ENCODE measurements at regions not wholly inside any gene's neighbourhood (a gene's known extent, or its start where the extent isn't known, plus 50 kb on each side); places are given as distances from the start of the nearest gene placed in this dataset.
A peak's percentile ranks its signal among the peaks of the same experiment; 100 is the strongest.

- H3K27ac ChIP-seq (ENCODE audit: extremely low read depth, low read depth, low read length): no peak overlapping the region
- H3K9me3 ChIP-seq (ENCODE audit: control insufficient read depth, insufficient read depth, low read depth, low read length): no peaks in the 10 kb centered on the region
- ChIA-PET CTCF (no interaction called here), POLR2A (no interaction called here)
- no peak overlapping the region for H3K4me3 ChIP-seq (ENCODE audit: low read depth, low read length)
- TF ChIP-seq MYNN (tag by site-specific recombination; IDR thresholded peaks at IDR 0.05; ENCODE audit: borderline replicate concordance): no peak
- peak; percentile 76; the same call in 1 of the 2 replicates for TF ChIP-seq TCF7L2 (IDR thresholded peaks at IDR 0.05; ENCODE audit: borderline replicate concordance, low read depth, low read length)
- no peak for TF ChIP-seq ZNF394 (tag by site-specific recombination; IDR thresholded peaks at IDR 0.05; ENCODE audit: borderline replicate concordance)
- H3K36me3 ChIP-seq (ENCODE audit: control insufficient read depth in 2 of 2, insufficient read depth in 1 of 2, low read length in 2 of 2): no peaks in the 10 kb centered on the region
- no peaks in the 10 kb centered on the region for H3K4me1 ChIP-seq (ENCODE audit: control insufficient read depth, insufficient read depth, low read length)
These were observed 136.6 kb downstream of the LYPLAL1 start for GRCh38 chr1:219310181-219310728.

- H3K4me1 ChIP-seq (ENCODE audit: control insufficient read depth, insufficient read depth, low read length): no peaks in the 10 kb centered on the region
- POLR2A ChIA-PET: no interaction called here
- H3K9me3 ChIP-seq (ENCODE audit: control insufficient read depth, insufficient read depth, low read depth, low read length): no peaks in the 10 kb centered on the region
- TF ChIP-seq ZNF747 (tag by site-specific recombination; IDR thresholded peaks at IDR 0.05) (no peak), ZNF362 (tag by site-specific recombination; IDR thresholded peaks at IDR 0.05) (no peak), ZNF585B (tag by site-specific recombination; IDR thresholded peaks at IDR 0.05) (peak; percentile 75), GFI1B (tag by site-specific recombination; IDR thresholded peaks at IDR 0.05) (no peak), SETDB1 (IDR thresholded peaks at IDR 0.05; ENCODE audit: insufficient read length, low read length) (no peak)
- H3K4me3 ChIP-seq (ENCODE audit: low read depth, low read length): no peak overlapping the region
- no peak overlapping the region for H3K27ac ChIP-seq (ENCODE audit: extremely low read depth, low read depth, low read length)
- no peaks in the 10 kb centered on the region for H3K36me3 ChIP-seq (ENCODE audit: control insufficient read depth in 2 of 2, insufficient read depth in 1 of 2, low read length in 2 of 2)
- CTCF ChIA-PET: no interaction called here
These were observed 134.7 kb downstream of the LYPLAL1 start for GRCh38 chr1:219308367-219308766.

- CTCF ChIA-PET: interaction anchor here (1.4 kb wide), 1 partner anchor 81 kb away, joined by 9 read pairs; no protein-coding TSS in a partner anchor
- H3K4me1 ChIP-seq (ENCODE audit: control insufficient read depth, insufficient read depth, low read length): no peaks in the 10 kb centered on the region
These were observed 130.8 kb downstream of the LYPLAL1 start for GRCh38 chr1:219304227-219305226.

More at GRCh38 chr1:219304227-219305226, 130.8 kb downstream of the LYPLAL1 start:
- POLR2A ChIA-PET: no interaction called here
- Histone ChIP-seq H3K9me3 (ENCODE audit: control insufficient read depth, insufficient read depth, low read depth, low read length) (no peaks in the 10 kb centered on the region), H3K36me3 (ENCODE audit: control insufficient read depth in 2 of 2, insufficient read depth in 1 of 2, low read length in 2 of 2) (no peaks in the 10 kb centered on the region), H3K4me3 (ENCODE audit: low read depth, low read length) (no peak overlapping the region), H3K27ac (ENCODE audit: extremely low read depth, low read depth, low read length) (no peak overlapping the region)
- TF ChIP-seq ZNF561 (tag by site-specific recombination; IDR thresholded peaks at IDR 0.05; ENCODE audit: borderline replicate concordance) (no peak), ZNF24 (tag by site-specific recombination; IDR thresholded peaks at IDR 0.05) (no peak), PBX3 (CRISPR knock-in tag; IDR thresholded peaks at IDR 0.05) (no peak), ZNF274 (IDR thresholded peaks at IDR 0.05; ENCODE audit: low read length) (no peak), ZNF274 (tag by site-specific recombination; IDR thresholded peaks at IDR 0.05; ENCODE audit: borderline replicate concordance) (no peak), ZNF791 (tag by site-specific recombination; IDR thresholded peaks at IDR 0.05) (no peak), ZNF335 (tag by site-specific recombination; conservative IDR thresholded peaks at IDR 0.05) (no peak), ZNF621 (tag by site-specific recombination; IDR thresholded peaks at IDR 0.05) (no peak), REST (tag by site-specific recombination; IDR thresholded peaks at IDR 0.05) (no peak), ZNF174 (tag by site-specific recombination; IDR thresholded peaks at IDR 0.05) (no peak), BCL11A (tag by site-specific recombination; IDR thresholded peaks at IDR 0.05; ENCODE audit: low read depth) (no peak), YY2 (tag by site-specific recombination; IDR thresholded peaks at IDR 0.05) (no peak), MEIS1 (CRISPR knock-in tag; IDR thresholded peaks at IDR 0.05; ENCODE audit: borderline replicate concordance) (no peak)
